ENCODE measurements at regions not wholly inside any gene's neighbourhood (a gene's known extent, or its start where the extent isn't known, plus 50 kb on each side); places are given as distances from the start of the nearest gene placed in this dataset.

DNA sequence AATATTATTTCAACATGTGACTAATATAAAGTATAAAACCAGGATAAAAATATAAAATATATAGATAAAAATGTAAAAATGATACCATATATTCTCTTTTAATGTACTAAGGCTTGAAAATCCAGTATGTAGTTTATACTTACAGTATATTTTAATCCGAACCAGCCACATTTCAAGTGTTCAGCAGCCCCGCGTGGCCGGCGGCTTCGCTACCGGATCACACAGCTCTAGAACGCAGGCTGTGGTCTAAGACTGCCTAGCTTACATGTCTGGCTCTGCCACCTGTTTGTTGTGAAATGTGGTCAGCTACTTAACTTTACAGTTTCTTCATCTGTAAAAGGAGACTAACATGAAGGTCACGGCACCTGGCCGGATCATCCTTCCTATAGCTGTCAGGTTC is 189.7 kb upstream of the TBX3 start:
- Histone ChIP-seq H3K27ac (ENCODE audit: extremely low read depth, low read depth, low read length) (no peak overlapping the region), H3K4me1 (replicated peaks in 1 of 2; ENCODE audit: control insufficient read depth in 2 of 2, insufficient read depth in 2 of 2, low read length in 2 of 2) (no peaks in the 10 kb centered on the region), H3K9me3 (replicated peaks; ENCODE audit: control insufficient read depth, insufficient read depth, low read depth, low read length) (no peaks in the 10 kb centered on the region), H3K4me3 (no peak overlapping the region), H3K79me2 (ENCODE audit: control insufficient read depth, insufficient read depth, low read length) (no peaks in the 10 kb centered on the region), H3K27me3 (ENCODE audit: control insufficient read depth in 2 of 2, insufficient read depth in 2 of 2, low read length in 2 of 2) (no peaks in the 10 kb centered on the region), H2AFZ (ENCODE audit: low read depth, low read length) (no peak overlapping the region), H3K9ac (ENCODE audit: insufficient read depth in 1 of 2, low read depth in 2 of 2, low read length in 2 of 2) (no peak overlapping the region), H4K20me1 (replicated peaks; ENCODE audit: control insufficient read depth, insufficient read depth, low read length) (no peaks in the 10 kb centered on the region), H3K36me3 (ENCODE audit: control insufficient read depth, insufficient read depth, low read length) (no peaks in the 10 kb centered on the region), H3K4me2 (ENCODE audit: insufficient read depth, low read length) (no peak overlapping the region), H3K9me1 (ENCODE audit: control insufficient read depth, insufficient read depth, low read length) (no peaks in the 10 kb centered on the region)
- WGBS (ENCODE audit: insufficient coverage, low coverage, missing lambda C conversion rate), result 3% methylated on average over 10 of the region's 10 CpGs
- intact Hi-C loops (cut with micrococcal nuclease) (no loop called here), in situ Hi-C loops (cut with MboI) (no loop called here)
- POLR2A ChIA-PET, result no interaction called here
- DNase-seq (ENCODE audit: extremely low read depth in 1 of 4, low spot score in 3 of 4) (no peak), FAIRE-seq (no peak), ATAC-seq (no peak)
- BruUV-seq (replicated peaks), result no TSS peak
- CTCF ChIA-PET (ENCODE audit: low intra/inter-chr PET ratio), result no interaction called here
- TF ChIP-seq BRD4 (IDR thresholded peaks at IDR 0.05), result no peak
- TF ChIP-seq KDM2B (CRISPR knock-in tag; IDR thresholded peaks at IDR 0.05), result no peak
- no peak for TF ChIP-seq YBX1 (IDR thresholded peaks at IDR 0.05)
- TF ChIP-seq SP1 (CRISPR knock-in tag; IDR thresholded peaks at IDR 0.05), result no peak
- TF ChIP-seq CHD1 (IDR thresholded peaks at IDR 0.05; ENCODE audit: low read length), result no peak
- TF ChIP-seq CREB1 (IDR thresholded peaks at IDR 0.05), result no peak
- TF ChIP-seq CREB1 (CRISPR knock-in tag; IDR thresholded peaks at IDR 0.05), result no peak
- no peak for TF ChIP-seq HNRNPH1 (optimal IDR thresholded peaks at IDR 0.05; ENCODE audit: low read depth, low read length)
- no peak for TF ChIP-seq BCOR (IDR thresholded peaks at IDR 0.05)
- TF ChIP-seq, protein P1, sequence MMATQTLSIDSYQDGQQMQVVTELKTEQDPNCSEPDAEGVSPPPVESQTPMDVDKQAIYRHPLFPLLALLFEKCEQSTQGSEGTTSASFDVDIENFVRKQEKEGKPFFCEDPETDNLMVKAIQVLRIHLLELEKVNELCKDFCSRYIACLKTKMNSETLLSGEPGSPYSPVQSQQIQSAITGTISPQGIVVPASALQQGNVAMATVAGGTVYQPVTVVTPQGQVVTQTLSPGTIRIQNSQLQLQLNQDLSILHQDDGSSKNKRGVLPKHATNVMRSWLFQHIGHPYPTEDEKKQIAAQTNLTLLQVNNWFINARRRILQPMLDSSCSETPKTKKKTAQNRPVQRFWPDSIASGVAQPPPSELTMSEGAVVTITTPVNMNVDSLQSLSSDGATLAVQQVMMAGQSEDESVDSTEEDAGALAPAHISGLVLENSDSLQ (IDR thresholded peaks at IDR 0.05), result no peak
- TF ChIP-seq ETV6 (IDR thresholded peaks at IDR 0.05; ENCODE audit: borderline replicate concordance in 1 of 2, low read depth in 2 of 2, low read length in 1 of 2), result no peak
- no peak for TF ChIP-seq ETV6 (CRISPR knock-in tag; IDR thresholded peaks at IDR 0.05; ENCODE audit: borderline replicate concordance)

Measured in K562 (cell line).